ENCODE measurements at regions not wholly inside any gene's neighbourhood (a gene's known extent, or its start where the extent isn't known, plus 50 kb on each side); places are given as distances from the start of the nearest gene placed in this dataset.

DNA sequence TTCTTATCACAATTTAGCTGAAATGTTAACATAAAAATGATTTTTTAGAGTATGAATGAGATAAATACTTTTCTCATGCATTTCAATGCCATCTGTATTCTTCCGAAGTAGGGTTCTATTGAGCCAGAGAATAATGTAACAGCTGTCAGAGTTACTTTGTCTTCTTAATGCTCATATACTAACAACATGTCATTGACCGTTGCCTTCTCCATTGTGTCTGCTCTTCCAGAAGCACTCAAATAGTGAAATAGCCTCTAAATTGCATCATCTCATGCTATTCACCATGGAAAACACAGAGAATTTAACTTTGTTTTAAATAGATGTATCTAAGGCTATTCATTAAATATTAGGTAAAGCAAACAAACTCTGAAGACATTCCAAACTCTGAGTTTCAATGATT, 1875.9 kb upstream of the CDH9 start:
- TF ChIP-seq, protein P1, sequence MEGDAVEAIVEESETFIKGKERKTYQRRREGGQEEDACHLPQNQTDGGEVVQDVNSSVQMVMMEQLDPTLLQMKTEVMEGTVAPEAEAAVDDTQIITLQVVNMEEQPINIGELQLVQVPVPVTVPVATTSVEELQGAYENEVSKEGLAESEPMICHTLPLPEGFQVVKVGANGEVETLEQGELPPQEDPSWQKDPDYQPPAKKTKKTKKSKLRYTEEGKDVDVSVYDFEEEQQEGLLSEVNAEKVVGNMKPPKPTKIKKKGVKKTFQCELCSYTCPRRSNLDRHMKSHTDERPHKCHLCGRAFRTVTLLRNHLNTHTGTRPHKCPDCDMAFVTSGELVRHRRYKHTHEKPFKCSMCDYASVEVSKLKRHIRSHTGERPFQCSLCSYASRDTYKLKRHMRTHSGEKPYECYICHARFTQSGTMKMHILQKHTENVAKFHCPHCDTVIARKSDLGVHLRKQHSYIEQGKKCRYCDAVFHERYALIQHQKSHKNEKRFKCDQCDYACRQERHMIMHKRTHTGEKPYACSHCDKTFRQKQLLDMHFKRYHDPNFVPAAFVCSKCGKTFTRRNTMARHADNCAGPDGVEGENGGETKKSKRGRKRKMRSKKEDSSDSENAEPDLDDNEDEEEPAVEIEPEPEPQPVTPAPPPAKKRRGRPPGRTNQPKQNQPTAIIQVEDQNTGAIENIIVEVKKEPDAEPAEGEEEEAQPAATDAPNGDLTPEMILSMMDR (IDR thresholded peaks at IDR 0.05) = no peak
- no peak for TF ChIP-seq POLR2A (IDR thresholded peaks at IDR 0.05)

All from body of pancreas (tissue), 4 donors.